Fibroblast of peridontal ligament (primary cell): ENCODE measurements at regions not wholly inside any gene's neighbourhood (a gene's known extent, or its start where the extent isn't known, plus 50 kb on each side); places are given as distances from the start of the nearest gene placed in this dataset.

Experiments used
- DNase-seq: peaks from one replicate; pipeline ENCODE4 v3.0.0-alpha.2; 2010; ENCODE audit errors: extremely low read depth

DNA sequence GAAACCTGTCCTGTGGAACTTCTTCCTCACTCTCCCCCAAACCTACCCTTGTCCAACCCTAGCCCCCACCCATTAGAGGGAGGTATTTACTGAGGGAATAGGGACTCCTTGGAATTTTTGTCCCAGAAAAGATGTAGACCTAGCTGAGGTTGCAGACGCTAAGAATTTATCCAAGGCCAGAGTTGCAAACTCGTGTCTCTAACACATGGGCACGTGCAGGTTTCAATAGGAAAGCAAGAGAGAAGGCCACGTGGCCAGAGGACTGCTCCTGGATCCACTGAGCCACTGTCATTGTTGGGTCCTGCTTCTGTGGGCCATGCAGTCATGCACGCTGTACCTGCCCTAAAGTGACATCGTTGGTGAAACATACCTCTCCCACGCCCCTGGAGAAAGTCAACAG lies 243.4 kb upstream of the KCNG1 start:
- no peak for DNase-seq

- DNase-seq: no peak
These were observed 242.5 kb upstream of the KCNG1 start for GRCh38 chr20:51265361-51265760.

GRCh38 chr20:51262240-51262639 lies 239.3 kb upstream of the KCNG1 start:
- DNase-seq: no peak

- no peak for DNase-seq
These were observed 236.5 kb upstream of the KCNG1 start for GRCh38 chr20:51259455-51259854.

DNA sequence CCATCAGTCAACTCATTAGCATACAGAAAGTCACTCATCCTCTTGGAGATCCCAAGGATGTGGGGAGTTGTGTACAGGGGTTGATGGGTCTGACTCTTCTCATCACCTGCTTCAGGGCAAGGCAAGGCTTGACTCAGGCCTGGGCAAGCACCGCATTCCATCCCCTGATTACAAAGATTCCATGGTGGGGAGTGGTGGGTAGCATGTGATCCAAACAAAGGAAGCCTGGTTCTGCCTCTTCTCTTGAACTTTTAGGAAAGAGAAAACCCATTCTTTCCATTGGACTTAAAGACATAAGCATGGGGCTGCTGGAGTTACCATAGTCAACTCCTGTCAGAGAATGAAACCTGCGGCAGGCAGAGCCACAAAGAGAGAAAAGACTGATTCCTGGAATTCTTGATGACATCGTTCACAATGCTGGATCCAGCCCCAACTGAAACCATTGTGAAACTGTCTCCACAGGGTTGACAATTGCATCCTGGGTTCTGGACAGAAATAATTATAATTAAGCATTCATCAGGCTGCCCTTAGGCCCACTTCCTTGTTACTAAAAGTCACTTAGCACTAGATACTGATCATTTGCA lies 235.8 kb upstream of the KCNG1 start:
- DNase-seq: no peak

DNA sequence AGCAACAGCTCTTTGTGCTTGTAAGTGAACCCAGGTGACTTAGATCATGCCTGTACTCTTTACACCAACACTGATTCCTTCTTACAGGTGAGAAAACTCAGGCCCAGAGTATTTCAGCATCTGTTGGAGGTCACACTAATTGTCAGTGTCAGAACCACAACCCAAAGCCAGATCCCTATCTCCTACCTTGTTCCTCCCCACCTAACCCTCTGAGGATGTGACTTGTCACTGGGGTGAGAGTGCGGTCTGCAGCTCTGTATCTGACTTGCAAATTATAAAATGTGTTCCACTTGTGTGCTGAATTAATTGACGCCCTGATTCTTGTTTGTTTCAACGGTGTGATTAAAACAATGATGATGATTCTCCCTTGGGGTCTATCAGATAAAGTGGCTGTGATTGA lies 232.5 kb upstream of the KCNG1 start:
- no peak for DNase-seq

DNA sequence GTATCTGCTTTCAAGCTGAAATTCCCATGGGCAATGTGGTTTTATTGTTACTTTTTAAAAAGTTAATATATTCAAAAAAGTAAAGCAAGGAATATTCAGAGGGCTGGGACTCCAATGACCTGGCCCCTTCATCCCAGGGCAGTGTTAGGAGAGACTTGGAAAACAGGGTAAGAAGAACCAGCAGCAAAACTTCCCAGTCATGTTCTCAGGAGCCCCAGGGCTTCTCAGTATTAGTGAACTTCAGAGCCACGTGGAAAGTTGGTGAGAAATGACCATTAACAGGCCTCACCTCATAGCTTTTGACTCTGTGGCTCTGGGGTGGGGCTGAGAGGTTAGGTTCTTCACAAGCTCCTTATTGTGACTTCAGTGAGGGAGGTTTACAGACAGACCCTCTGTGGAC lies 230.4 kb upstream of the KCNG1 start:
- no peak for DNase-seq

DNA sequence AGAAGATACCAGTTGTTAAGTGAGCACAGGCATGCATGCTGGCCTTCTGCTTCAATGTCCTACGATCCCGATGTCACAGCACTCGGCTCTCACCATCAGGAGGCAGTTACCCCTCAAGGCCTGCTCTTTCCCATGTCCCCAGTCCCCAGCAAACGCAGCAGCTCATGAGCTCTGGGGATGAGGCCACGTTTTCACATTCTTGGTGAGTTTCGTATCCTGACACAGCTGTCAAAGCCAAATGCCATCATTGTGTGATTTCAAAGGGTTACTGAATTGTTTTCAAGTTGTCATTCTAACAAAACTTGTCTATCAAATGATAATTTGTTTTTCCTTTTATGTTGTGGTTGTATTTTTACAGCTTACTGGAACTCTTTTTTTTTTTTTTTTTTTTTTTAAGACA lies 226.9 kb upstream of the KCNG1 start:
- no peak for DNase-seq

DNA sequence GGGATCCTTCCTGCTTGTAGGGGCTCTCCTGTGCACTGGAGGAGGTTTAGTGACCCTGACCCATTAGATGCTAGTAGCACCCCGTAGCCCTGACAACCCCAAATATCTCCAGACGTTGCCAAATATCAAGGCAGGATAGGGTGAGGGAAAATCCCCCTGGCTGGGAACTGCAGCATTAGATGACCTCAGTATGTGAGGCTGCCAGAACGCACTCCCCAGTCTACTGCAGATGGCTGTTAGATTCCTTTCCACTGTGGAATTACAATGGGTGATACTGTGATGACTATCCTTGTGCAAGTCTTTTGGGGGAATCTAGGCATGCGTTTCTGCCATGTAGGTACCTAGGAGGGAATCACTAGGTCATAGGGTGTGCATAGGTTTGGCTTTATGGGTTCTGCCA lies 226.3 kb upstream of the KCNG1 start:
- no peak for DNase-seq

DNA sequence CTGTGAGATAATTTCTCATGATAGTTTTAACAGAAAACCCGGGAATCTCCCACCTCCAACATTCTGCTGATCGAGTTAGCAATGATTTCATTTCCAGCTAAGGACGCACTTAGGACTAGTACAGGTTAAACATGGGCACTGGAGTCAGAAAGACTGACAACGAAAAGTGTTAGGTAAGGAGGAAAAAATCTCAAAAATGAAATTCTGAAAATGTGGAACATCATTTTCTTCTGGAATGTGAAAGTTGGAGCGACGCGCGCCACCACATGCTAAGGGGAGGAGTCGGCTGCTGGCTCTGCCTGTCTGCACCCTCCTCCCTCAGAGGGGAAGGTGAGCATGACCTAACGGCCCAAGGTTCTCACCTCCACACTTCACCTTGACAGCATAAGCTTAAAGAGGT lies 221.6 kb upstream of the KCNG1 start:
- DNase-seq: no peak

DNA sequence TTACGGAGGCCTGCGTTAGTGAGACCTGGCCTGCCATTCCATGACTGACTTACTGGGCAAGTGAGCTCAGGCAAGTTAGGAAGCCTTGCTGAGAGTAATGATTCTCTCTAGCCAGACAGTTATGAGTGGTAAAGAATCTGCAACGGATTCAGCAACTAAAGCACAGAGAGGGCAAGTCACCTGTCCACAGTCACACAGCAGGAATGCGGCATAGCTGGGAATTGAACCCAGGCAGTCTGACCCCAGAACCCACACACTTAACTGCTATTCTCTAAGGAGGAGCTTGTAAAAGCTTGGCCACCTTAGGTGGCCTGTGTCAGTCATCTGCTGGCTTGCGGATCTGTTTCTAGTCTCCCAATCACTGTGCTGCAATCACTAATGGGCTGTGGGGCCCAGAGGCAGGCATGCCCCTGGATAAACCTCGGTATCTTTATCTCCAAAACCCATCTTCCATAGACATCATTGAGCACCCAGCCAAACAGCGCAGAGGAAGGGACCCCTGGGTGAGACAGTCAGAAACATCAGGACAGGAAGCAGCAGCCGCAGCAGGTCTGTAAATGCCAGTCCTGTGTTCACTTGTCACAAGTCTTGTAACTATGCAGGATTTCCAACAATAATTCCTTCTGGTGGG lies 215.9 kb upstream of the KCNG1 start:
- DNase-seq: no peak

DNA sequence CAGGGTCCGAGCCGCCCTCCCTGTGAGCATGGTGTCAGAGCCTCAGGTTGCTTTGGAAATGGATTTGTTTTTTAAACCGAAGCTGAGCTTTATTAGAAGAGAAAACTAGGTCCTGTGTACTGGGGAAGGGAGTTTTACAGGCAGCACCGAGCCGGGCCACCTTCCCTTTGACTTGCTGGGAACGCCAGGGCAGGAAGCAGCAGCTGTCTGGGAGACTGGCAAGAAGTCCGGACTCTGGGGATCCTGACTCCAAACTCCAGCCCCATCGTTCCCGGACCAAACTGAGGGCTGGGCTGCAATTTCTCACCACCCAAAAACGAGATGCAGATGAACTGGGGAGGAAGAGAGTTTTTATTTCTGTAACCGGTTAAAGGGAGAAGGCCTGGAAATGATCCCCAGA lies 214.9 kb upstream of the KCNG1 start:
- no peak for DNase-seq

DNA sequence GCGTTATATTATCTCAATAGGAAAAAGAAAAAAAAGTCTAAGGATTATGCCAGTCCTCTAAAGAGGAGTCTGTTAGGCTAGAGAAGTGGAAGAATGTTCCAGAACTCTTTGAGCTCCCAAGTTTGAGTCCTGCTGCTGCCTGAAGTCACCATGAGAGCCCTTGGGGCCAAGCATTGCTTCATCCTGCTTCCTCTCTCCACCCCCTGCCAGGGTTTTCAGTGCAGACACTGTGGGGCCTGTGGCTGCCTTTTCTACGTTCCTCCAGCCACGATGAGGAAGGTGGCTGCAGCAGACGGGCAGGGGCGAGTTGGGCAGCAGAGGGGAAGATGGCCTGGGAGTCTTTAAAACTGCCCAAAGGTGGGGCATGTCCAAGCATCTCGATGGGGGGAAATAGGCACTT lies 214.4 kb upstream of the KCNG1 start:
- peak; percentile 6 for DNase-seq

DNA sequence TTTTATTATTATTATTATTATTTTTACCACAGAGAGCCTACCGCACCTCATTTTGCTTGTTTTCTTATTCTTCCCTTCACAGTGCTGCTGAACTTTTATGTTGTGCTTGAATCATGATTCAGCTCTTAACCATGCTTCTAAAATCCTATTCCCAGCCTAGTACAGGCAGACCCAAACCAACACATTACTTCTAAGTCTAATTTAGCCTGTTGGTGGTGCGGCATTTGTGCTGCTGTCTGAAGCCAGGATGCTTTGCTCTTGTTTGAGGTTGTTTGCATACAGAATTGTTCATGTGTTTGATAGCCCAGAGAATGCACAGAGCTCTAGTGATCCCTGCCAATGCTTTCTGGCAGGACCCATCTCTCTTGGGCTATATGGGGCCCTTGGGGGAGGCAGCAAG lies 213.5 kb upstream of the KCNG1 start:
- DNase-seq: peak; percentile 4

- no peak for DNase-seq
These were observed 210.4 kb upstream of the KCNG1 start for GRCh38 chr20:51233345-51233744.

- no peak for DNase-seq
These were observed 207.8 kb upstream of the KCNG1 start for GRCh38 chr20:51230727-51231126.

- no peak for DNase-seq
These were observed 205.9 kb upstream of the KCNG1 start for GRCh38 chr20:51228763-51229162.

- DNase-seq: no peak
These were observed 204.8 kb upstream of the KCNG1 start for GRCh38 chr20:51227744-51228143.

- DNase-seq: no peak
These were observed 200.3 kb upstream of the KCNG1 start for GRCh38 chr20:51223183-51223720.

DNA sequence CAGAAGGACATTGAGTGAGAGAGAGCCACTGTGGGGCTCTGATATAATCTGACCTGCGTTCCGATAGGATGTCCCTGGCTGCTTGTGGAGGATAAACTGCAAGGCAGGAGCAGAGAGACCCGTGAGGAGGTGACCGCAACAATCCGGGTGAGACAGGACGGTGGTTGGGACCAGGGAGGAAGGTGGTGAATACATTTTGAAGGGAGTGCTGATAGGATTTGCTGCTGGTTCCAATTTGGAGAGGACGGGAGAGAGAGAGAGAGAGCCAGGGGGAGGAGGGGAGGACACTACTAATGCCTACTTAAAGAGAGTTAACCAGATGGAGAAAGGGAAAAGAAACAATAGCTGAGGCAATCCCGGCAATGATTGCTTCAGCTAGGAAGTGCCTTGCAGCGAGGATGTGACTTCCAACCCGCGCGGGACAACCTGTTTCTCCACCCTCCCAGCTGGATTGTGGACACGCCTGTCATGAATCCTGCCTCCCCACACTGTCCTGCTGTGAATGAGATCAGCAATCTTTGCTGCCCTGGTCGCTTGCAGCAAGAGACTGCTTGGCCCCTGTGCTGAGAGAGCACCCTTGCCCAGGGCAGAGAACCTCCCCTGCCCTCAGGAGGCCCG lies 199.0 kb upstream of the KCNG1 start:
- peak; percentile 5 for DNase-seq

GRCh38 chr20:51221103-51221502 lies 198.2 kb upstream of the KCNG1 start:
- DNase-seq: no peak

DNA sequence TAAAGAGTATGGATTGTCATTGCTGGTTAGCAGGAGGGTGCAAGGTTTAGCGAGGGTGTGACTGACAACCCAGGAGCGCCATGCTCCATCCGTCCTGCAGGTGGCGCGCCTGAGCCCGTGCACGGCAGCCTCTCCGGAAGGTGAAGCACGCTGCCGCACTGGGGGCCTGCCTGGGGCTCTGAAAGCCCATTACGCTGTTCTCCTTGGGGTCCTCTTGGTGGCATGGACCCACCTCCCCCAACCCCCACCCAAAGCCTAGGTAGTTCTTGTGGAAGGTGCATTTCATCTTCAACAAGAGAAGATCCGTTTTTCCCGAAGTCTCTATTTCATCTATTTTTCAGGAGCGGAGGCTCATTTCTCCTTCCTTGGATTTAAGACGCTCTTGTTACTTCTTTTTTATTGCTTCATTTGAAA lies 197.4 kb upstream of the KCNG1 start:
- no peak for DNase-seq

DNA sequence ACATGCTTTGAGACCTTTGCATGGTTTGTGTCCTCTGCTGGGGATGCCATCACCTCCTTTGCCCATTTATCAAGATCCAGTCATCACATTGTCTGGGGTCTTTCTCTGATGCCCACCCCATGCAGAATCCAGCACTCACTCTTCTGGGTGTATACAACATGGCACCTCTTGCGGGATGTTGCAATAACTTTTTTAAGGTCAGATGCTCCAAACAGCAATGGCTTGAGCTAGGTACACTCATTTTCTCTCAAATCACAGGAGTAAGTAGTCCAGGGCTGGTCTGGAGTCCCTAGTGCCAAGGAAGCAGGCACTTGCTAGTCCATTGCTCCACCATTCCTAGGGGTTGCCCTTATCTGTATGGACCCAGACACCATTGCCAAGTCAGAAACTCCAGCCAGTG lies 196.6 kb upstream of the KCNG1 start:
- DNase-seq: no peak
